ENCODE measurements at regions not wholly inside any gene's neighbourhood (a gene's known extent, or its start where the extent isn't known, plus 50 kb on each side); places are given as distances from the start of the nearest gene placed in this dataset.

DNA sequence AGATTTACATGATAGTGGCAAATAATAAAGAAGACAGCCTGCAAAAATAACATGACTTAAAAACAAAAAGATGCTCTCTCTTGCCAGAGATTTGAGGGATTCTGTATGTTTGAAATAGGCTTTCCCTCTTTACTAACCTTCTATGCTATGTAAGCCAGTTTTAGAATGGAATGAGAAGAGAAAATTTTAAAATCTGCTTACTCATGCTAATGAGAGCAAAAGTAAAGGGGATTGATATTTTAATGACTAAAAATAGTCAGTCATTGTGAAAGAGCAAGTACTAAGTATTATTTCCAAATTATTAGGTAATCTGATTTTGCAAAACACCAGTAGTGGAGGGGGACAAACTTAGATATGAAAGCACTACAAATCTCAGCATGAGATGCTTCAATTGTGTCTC, 563.3 kb upstream of the ADGRB3 start:
- Histone ChIP-seq H3F3A (ENCODE audit: low read length, unreplicated experiment) (no peaks in the 10 kb centered on the region), H3K27ac (ENCODE audit: low read length) (no peak overlapping the region), H3K9me2 (replicated peaks; ENCODE audit: low read length) (no peaks in the 10 kb centered on the region), H3K9me3 (ENCODE audit: low read length) (no peaks in the 10 kb centered on the region), H4K20me1 (ENCODE audit: low read length) (no peaks in the 10 kb centered on the region), H2AFZ (ENCODE audit: low read length) (no peak overlapping the region), H3K4me2 (ENCODE audit: low read length) (no peak overlapping the region), H3K27me3 (ENCODE audit: low read length) (no peaks in the 10 kb centered on the region), H3K4me3 (ENCODE audit: low read length) (no peak overlapping the region), H3K9ac (ENCODE audit: low read length) (no peak overlapping the region), H3K36me3 (ENCODE audit: low read depth, low read length) (no peaks in the 10 kb centered on the region), H3K79me2 (ENCODE audit: low read length) (no peaks in the 10 kb centered on the region), H3K4me1 (ENCODE audit: insufficient read depth, low read length) (no peaks in the 10 kb centered on the region)
- DNase-seq (no peak), ATAC-seq (no peak)
- POLR2A ChIA-PET (ENCODE audit: unreplicated experiment): no interaction called here
- CTCF ChIA-PET: no interaction called here
- TF ChIP-seq EZH2phosphoT487 (IDR thresholded peaks at IDR 0.05; ENCODE audit: borderline replicate concordance, low read length) (no peak), EZH2 (IDR thresholded peaks at IDR 0.05; ENCODE audit: low read length, unreplicated experiment) (no peak)
- TF ChIP-seq, protein P1, sequence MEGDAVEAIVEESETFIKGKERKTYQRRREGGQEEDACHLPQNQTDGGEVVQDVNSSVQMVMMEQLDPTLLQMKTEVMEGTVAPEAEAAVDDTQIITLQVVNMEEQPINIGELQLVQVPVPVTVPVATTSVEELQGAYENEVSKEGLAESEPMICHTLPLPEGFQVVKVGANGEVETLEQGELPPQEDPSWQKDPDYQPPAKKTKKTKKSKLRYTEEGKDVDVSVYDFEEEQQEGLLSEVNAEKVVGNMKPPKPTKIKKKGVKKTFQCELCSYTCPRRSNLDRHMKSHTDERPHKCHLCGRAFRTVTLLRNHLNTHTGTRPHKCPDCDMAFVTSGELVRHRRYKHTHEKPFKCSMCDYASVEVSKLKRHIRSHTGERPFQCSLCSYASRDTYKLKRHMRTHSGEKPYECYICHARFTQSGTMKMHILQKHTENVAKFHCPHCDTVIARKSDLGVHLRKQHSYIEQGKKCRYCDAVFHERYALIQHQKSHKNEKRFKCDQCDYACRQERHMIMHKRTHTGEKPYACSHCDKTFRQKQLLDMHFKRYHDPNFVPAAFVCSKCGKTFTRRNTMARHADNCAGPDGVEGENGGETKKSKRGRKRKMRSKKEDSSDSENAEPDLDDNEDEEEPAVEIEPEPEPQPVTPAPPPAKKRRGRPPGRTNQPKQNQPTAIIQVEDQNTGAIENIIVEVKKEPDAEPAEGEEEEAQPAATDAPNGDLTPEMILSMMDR (conservative IDR thresholded peaks at IDR 0.05; ENCODE audit: low read depth, low read length): no peak
- intact Hi-C loops (cut with micrococcal nuclease): no loop called here
- BruUV-seq (replicated peaks): no TSS peak

DNA sequence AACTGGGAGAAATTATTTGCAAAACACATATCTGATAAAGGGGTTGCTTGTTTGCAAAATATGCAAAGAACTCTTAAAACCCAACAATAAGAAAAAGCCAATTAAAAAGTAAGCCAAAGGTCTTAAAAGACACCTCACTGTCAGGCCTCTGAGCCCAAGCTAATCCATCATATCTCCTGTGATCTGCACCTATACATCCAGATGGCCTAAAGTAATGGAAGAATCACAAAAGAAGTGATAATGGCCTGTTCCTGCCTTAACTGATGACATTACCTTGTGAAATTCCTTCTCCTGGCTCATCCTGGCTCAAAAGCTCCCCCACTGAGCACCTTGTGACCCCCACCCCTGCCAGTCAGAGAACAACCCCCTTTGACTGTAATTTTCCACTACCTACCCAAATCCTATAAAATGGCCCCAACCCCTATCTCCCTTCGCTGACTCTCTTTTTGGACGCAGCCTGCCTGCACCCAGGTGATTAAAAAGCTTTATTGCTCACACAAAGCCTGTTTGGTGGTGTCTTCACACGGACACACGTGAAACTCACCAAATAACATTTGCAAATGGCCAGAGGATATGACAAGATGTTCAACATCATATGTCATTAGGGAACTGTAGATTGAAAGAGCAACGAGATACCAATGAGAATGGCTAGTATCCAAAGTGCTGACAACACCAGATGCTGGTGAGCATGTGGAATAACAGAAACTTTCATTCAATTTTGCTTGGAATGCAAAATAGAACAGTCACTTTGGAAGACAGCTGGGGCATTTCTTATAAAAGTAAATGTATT, 565.0 kb upstream of the ADGRB3 start:
- no peak overlapping the region for H3K27ac ChIP-seq (ENCODE audit: low read length)
- no peaks in the 10 kb centered on the region for H3K9me3 ChIP-seq (ENCODE audit: low read length)
- H3K36me3 ChIP-seq (ENCODE audit: low read depth, low read length): no peaks in the 10 kb centered on the region
- H3K9me2 ChIP-seq (replicated peaks; ENCODE audit: low read length): no peaks in the 10 kb centered on the region
- no peak for ATAC-seq
- no peaks in the 10 kb centered on the region for H4K20me1 ChIP-seq (ENCODE audit: low read length)
- POLR2A ChIA-PET (ENCODE audit: unreplicated experiment): no interaction called here
- CTCF ChIA-PET: no interaction called here
- H2AFZ ChIP-seq (ENCODE audit: low read length): no peak overlapping the region
- DNase-seq: no peak
- BruUV-seq (replicated peaks): no TSS peak
- intact Hi-C loops (cut with micrococcal nuclease): no loop called here
- H3F3A ChIP-seq (ENCODE audit: low read length, unreplicated experiment): no peaks in the 10 kb centered on the region
- H3K4me3 ChIP-seq (ENCODE audit: low read length): no peak overlapping the region
- no peak overlapping the region for H3K9ac ChIP-seq (ENCODE audit: low read length)
- TF ChIP-seq EZH2 (IDR thresholded peaks at IDR 0.05; ENCODE audit: low read length, unreplicated experiment) (no peak), EZH2phosphoT487 (IDR thresholded peaks at IDR 0.05; ENCODE audit: borderline replicate concordance, low read length) (no peak)
- TF ChIP-seq, protein P1 (conservative IDR thresholded peaks at IDR 0.05; ENCODE audit: low read depth, low read length): no peak
- no peaks in the 10 kb centered on the region for H3K4me1 ChIP-seq (ENCODE audit: insufficient read depth, low read length)
- no peaks in the 10 kb centered on the region for H3K27me3 ChIP-seq (ENCODE audit: low read length)
- H3K79me2 ChIP-seq (ENCODE audit: low read length): no peaks in the 10 kb centered on the region
- H3K4me2 ChIP-seq (ENCODE audit: low read length): no peak overlapping the region

DNA sequence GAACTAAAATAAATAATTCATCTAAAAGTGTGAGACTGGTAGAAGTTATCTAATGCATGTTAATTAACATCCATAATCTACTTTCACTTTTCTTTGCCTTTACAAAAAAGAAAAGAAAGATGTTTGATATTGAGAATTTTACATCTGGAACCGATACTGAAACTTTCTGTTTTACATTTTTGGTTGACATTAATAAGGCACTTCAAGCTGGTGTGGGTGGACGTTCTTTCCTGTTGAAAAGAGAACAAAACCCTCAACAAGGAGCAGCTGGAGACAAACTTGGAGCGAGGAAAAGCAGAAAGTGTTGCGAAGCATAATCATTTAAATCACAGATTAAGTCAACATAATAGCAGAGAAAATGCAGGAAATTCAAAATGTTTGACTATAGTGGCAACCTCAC, 575.2 kb upstream of the ADGRB3 start:
- Histone ChIP-seq H3K9me2 (replicated peaks; ENCODE audit: low read length) (no peaks in the 10 kb centered on the region), H3K79me2 (ENCODE audit: low read length) (no peaks in the 10 kb centered on the region), H3K9ac (ENCODE audit: low read length) (no peak overlapping the region), H3K4me2 (ENCODE audit: low read length) (no peak overlapping the region), H3K9me3 (ENCODE audit: low read length) (no peaks in the 10 kb centered on the region), H3K4me3 (ENCODE audit: low read length) (no peak overlapping the region), H3F3A (ENCODE audit: low read length, unreplicated experiment) (no peaks in the 10 kb centered on the region), H3K36me3 (ENCODE audit: low read depth, low read length) (no peaks in the 10 kb centered on the region), H4K20me1 (ENCODE audit: low read length) (no peaks in the 10 kb centered on the region), H3K27ac (ENCODE audit: low read length) (no peak overlapping the region), H3K27me3 (ENCODE audit: low read length) (no peaks in the 10 kb centered on the region), H2AFZ (ENCODE audit: low read length) (no peak overlapping the region), H3K4me1 (ENCODE audit: insufficient read depth, low read length) (no peaks in the 10 kb centered on the region)
- no peak for TF ChIP-seq EZH2phosphoT487 (IDR thresholded peaks at IDR 0.05; ENCODE audit: borderline replicate concordance, low read length)
- TF ChIP-seq, protein P1 (conservative IDR thresholded peaks at IDR 0.05; ENCODE audit: low read depth, low read length): no peak
- TF ChIP-seq EZH2 (IDR thresholded peaks at IDR 0.05; ENCODE audit: low read length, unreplicated experiment): no peak
- no peak for ATAC-seq
- CTCF ChIA-PET: no interaction called here
- BruUV-seq (replicated peaks): no TSS peak
- intact Hi-C loops (cut with micrococcal nuclease): no loop called here
- POLR2A ChIA-PET (ENCODE audit: unreplicated experiment): no interaction called here
- no peak for DNase-seq
